A549 (cell line): ENCODE measurements at regions not wholly inside any gene's neighbourhood (a gene's known extent, or its start where the extent isn't known, plus 50 kb on each side); places are given as distances from the start of the nearest gene placed in this dataset.

Experiments
- CBX2 ChIP-seq: fragments of 200-600 bp; sonication (generic); IDR thresholded peaks from 2 replicates; pipeline ENCODE4 v1.6.1; 2016; ENCODE audit warnings: low read depth, mild to moderate bottlenecking, borderline replicate concordance
- CHD4 ChIP-seq: fragments of 200-600 bp; sonication (generic); IDR thresholded peaks from 2 replicates; pipeline ENCODE4 v1.6.1; 2016; ENCODE audit warnings: antibody characterized with exemption, mild to moderate bottlenecking, borderline replicate concordance
- HOXA7 ChIP-seq: fragments of 250-450 bp; sonication (Bioruptor Pico); IDR thresholded peaks from 2 replicates; pipeline ENCODE4 v1.5.0; 2020; ENCODE audit warnings: mild to moderate bottlenecking, moderate library complexity
- JUN ChIP-seq, 2 experiments: fragments of >200 bp; sonication (Bioruptor Twin); formaldehyde crosslinking; IDR thresholded peaks; 2 replicates in 1 of 2; 3 replicates in 1 of 2; pipeline ENCODE4 v1.6.1; 2016 to 2017
- MYC ChIP-seq: IDR thresholded peaks from 2 replicates; pipeline ENCODE4 v1.6.1; 2012; ENCODE audit warnings: mild to moderate bottlenecking, inconsistent platforms, low read length, improper control_type of control experiment, borderline replicate concordance
- NPAS2 ChIP-seq: fragments of 250-450 bp; sonication (Bioruptor Pico); IDR thresholded peaks from 2 replicates; pipeline ENCODE4 v1.8.0; 2022; ENCODE audit warnings: mild to moderate bottlenecking, moderate library complexity, borderline replicate concordance
- RFX5 ChIP-seq: fragments of 450-650 bp; IDR thresholded peaks from 2 replicates; pipeline ENCODE4 v1.7.1; 2014; ENCODE audit warnings: antibody characterized with exemption, mild to moderate bottlenecking, moderate library complexity
- SMC3 ChIP-seq: fragments of >200 bp; sonication (Bioruptor Twin); formaldehyde crosslinking; IDR thresholded peaks from 3 replicates; pipeline ENCODE4 v1.6.1; 2018; ENCODE audit warnings: inconsistent platforms
- TP53 ChIP-seq: fragments of 250-450 bp; sonication (Bioruptor Pico); IDR thresholded peaks from 2 replicates; pipeline ENCODE4 v1.5.0; 2021; ENCODE audit warnings: mild to moderate bottlenecking, moderate library complexity
- ZSCAN20 ChIP-seq: fragments of 250-450 bp; sonication (Bioruptor Pico); IDR thresholded peaks from 2 replicates; pipeline ENCODE4 v1.8.0; 2022; ENCODE audit warnings: mild to moderate bottlenecking, moderate library complexity
- TF ChIP-seq, protein P1 (sequence below): fragments of >200 bp; sonication (Bioruptor Twin); formaldehyde crosslinking; IDR thresholded peaks from 3 replicates; pipeline ENCODE4 v1.5.1; 2016
- TF ChIP-seq, protein P2 (sequence below): IDR thresholded peaks from 2 replicates; pipeline ENCODE4 v1.6.1; 2012

DNA sequence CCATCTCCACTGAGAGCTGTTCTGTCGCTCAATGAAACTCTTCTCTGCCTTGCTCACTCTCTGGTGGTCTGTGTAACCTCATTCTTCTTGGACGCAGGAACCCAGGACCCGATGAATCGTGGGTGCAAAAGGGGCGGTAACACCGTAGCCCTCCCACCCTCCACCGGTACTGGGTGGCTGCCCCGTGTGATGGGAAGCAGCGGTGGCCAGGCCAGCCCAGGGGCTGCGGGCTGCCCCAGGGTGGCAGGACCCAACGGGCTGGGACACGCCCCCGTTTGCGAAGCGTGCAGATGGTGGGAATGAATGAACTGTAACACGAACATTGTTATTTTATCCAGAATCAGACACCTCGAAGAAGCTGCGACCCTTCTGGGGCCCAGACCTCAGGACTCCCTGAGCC is 92.3 kb upstream of the BACE2 start:
- TF ChIP-seq, protein P1, sequence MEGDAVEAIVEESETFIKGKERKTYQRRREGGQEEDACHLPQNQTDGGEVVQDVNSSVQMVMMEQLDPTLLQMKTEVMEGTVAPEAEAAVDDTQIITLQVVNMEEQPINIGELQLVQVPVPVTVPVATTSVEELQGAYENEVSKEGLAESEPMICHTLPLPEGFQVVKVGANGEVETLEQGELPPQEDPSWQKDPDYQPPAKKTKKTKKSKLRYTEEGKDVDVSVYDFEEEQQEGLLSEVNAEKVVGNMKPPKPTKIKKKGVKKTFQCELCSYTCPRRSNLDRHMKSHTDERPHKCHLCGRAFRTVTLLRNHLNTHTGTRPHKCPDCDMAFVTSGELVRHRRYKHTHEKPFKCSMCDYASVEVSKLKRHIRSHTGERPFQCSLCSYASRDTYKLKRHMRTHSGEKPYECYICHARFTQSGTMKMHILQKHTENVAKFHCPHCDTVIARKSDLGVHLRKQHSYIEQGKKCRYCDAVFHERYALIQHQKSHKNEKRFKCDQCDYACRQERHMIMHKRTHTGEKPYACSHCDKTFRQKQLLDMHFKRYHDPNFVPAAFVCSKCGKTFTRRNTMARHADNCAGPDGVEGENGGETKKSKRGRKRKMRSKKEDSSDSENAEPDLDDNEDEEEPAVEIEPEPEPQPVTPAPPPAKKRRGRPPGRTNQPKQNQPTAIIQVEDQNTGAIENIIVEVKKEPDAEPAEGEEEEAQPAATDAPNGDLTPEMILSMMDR: no peak
- no peak for TF ChIP-seq SMC3
- TF ChIP-seq, protein P2, sequence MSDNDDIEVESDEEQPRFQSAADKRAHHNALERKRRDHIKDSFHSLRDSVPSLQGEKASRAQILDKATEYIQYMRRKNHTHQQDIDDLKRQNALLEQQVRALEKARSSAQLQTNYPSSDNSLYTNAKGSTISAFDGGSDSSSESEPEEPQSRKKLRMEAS: no peak
- no peak for TF ChIP-seq CBX2
- no peak for TF ChIP-seq TP53 (CRISPR knock-in tag)
- TF ChIP-seq JUN (IDR thresholded peaks at IDR 0.05): no peak
- TF ChIP-seq ZSCAN20 (CRISPR knock-in tag): no peak
- no peak for TF ChIP-seq MYC
- no peak for TF ChIP-seq CHD4
- no peak for TF ChIP-seq HOXA7
- no peak for TF ChIP-seq NPAS2 (CRISPR knock-in tag)
- no peak for TF ChIP-seq RFX5
